OCI-LY7 (cell line): ENCODE measurements at regions not wholly inside any gene's neighbourhood (a gene's known extent, or its start where the extent isn't known, plus 50 kb on each side); places are given as distances from the start of the nearest gene placed in this dataset.

Experiments
- CTCF ChIP-seq: fragments of 200-600 bp; sonication (generic); conservative IDR thresholded peaks from 2 replicates; pipeline ENCODE4 v1.5.1; 2014; ENCODE audit warnings: mild to moderate bottlenecking, antibody characterized with exemption, low read length, moderate library complexity, mixed read lengths
- EZH2phosphoT487 ChIP-seq: fragments of 200-600 bp; sonication (generic); IDR thresholded peaks from 2 replicates; pipeline ENCODE4 v1.6.1; 2018; ENCODE audit warnings: low read depth, borderline replicate concordance, mild to moderate bottlenecking, mixed run types, antibody characterized with exemption, low read length, moderate library complexity, mixed read lengths

DNA sequence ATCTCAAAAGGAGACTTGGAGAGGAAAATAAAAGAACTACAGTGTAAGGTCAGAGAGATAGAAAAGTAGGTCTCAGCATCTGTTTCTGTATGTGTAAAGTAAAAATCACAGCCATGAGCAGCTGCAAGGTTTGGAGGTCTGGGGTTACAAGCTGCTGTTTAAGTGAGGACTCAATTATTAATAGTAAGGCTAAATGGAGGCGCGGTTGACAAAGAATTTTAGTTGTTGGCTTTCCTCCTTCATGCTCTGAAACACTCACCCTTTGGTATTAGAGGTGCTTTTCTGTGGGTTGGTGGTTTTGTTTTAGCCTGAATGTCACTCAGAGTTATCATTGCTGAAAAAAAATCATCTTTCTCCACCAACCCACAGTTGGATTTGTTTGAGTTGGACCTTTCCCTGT is 59.8 kb upstream of the HAO2 start:
- no peak for TF ChIP-seq CTCF
- TF ChIP-seq EZH2phosphoT487: no peak
